ENCODE measurements at regions not wholly inside any gene's neighbourhood (a gene's known extent, or its start where the extent isn't known, plus 50 kb on each side); places are given as distances from the start of the nearest gene placed in this dataset.

- Mint-ChIP-seq H3K27ac (no peak overlapping the region), H3K27me3 (peaks cover 7 to 15% of the 10 kb centered on the region in 2 donors), H3K36me3 (no peaks in the 10 kb centered on the region), H3K4me1 (ENCODE audit: low read depth in 2 of 2) (peaks cover 0 to 7% of the 10 kb centered on the region in 2 donors), H3K4me3 (no peak overlapping the region), H3K9me3 (no peaks in the 10 kb centered on the region)
- DNase-seq (ENCODE audit: low spot score) = no peak
- ATAC-seq = no peak
These were observed 74.7 kb downstream of the BUD13 start for GRCh38 chr11:116698080-116698479.

GRCh38 chr11:116697639-116698038 lies 75.1 kb downstream of the BUD13 start:
- Mint-ChIP-seq H3K4me3 (no peak overlapping the region), H3K9me3 (no peaks in the 10 kb centered on the region), H3K4me1 (ENCODE audit: low read depth in 2 of 2) (peaks cover 0 to 5% of the 10 kb centered on the region in 2 donors), H3K27me3 (peaks cover 4 to 15% of the 10 kb centered on the region in 2 donors), H3K27ac (no peak overlapping the region), H3K36me3 (no peaks in the 10 kb centered on the region)
- DNase-seq (ENCODE audit: low spot score) (no peak), ATAC-seq (no peak)

- no peak overlapping the region for H3K4me3 Mint-ChIP-seq
- H3K9me3 Mint-ChIP-seq = no peaks in the 10 kb centered on the region
- peaks cover 0 to 5% of the 10 kb centered on the region in 2 donors for H3K4me1 Mint-ChIP-seq (ENCODE audit: low read depth in 2 of 2)
- no peak overlapping the region for H3K27ac Mint-ChIP-seq
- DNase-seq (ENCODE audit: low spot score) = no peak
- no peaks in the 10 kb centered on the region for H3K36me3 Mint-ChIP-seq
- peaks cover 4 to 15% of the 10 kb centered on the region in 2 donors for H3K27me3 Mint-ChIP-seq
- no peak for ATAC-seq
These were observed 75.8 kb downstream of the BUD13 start for GRCh38 chr11:116697011-116697410.

- DNase-seq (ENCODE audit: low spot score) (peak; percentile 32), ATAC-seq (no peak)
- H3K9me3 Mint-ChIP-seq = no peaks in the 10 kb centered on the region
- H3K4me3 Mint-ChIP-seq = no peak overlapping the region
- H3K4me1 Mint-ChIP-seq (ENCODE audit: low read depth in 2 of 2) = peaks cover 0 to 5% of the 10 kb centered on the region in 2 donors
- H3K36me3 Mint-ChIP-seq = no peaks in the 10 kb centered on the region
- H3K27ac Mint-ChIP-seq = no peak overlapping the region
- peaks cover 4 to 15% of the 10 kb centered on the region in 2 donors for H3K27me3 Mint-ChIP-seq
These were observed 76.3 kb downstream of the BUD13 start for GRCh38 chr11:116696381-116696941.

DNA sequence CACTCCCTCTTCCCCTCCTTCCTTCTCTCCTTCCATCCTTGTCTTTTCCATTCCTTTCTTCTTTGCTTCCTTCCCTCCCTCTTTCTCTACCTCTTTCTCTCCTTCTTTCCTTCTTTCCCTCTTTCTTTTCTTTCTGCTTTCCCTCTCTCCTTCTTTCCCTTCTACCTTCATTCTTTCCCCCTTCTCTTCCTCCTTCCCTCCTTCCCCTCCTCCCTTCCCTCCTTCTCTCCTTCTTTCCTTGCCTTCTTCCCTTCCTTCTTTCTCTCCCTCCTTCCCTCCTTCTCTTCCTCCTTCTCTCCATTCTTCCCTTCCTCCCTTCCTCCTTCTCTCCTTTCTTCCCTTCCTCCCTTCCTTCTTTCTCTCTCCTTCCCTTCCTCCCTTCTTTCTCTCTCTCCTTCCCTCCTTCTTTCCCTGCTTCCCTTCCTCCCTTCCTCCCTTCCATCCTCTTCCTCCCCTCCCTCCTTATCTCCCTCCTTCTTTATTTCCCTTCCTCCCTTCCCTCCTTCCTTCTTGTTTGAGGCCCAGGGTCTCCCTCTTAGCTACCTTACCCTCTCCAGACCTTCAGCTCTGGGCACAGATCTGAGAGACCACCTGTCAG lies 77.0 kb downstream of the BUD13 start:
- H3K36me3 Mint-ChIP-seq = no peaks in the 10 kb centered on the region
- H3K27ac Mint-ChIP-seq = no peak overlapping the region
- H3K9me3 Mint-ChIP-seq = no peaks in the 10 kb centered on the region
- ATAC-seq (no peak), DNase-seq (ENCODE audit: low spot score) (no peak)
- peaks cover 4 to 15% of the 10 kb centered on the region in 2 donors for H3K27me3 Mint-ChIP-seq
- peaks cover 0 to 5% of the 10 kb centered on the region in 2 donors for H3K4me1 Mint-ChIP-seq (ENCODE audit: low read depth in 2 of 2)
- H3K4me3 Mint-ChIP-seq = no peak overlapping the region

DNA sequence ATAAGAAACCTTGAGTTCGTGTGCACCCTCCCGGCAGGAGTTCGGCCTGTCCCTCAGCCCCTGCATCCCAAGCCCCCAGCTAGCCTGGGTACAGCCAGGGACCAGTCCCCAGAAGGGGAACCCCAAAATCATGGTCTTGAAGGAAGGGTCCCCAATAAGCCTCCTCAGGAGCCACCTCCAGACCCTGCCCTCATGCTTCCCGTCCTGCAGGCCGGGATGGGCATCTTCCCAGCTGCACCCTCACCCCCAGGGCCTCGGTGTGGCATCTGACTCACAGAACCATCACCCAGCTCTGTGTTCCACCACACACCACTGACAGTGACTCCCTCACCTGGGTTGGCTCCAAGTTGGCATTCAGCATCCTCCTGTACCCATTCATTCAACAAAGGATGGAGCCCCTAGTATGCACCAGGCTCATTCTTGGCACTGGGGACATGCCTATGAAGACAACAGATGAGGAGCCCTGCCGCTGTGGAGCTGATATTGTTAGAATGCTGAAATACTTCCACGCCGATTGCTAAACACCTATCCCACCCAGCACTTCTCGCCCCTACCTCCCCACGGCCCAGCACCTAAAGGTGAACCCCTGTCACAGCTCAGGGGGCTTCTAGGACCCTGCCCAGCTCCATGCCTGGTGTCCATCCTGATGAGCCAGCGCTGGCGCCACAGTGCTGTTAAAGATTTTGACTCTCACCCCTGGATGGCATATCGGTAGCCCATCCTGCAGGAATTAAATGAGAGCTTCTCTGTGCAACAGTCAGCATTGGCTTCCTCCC lies 77.8 kb downstream of the BUD13 start:
- H3K36me3 Mint-ChIP-seq = no peaks in the 10 kb centered on the region
- no peak overlapping the region for H3K4me3 Mint-ChIP-seq
- DNase-seq (ENCODE audit: low spot score) (no peak), ATAC-seq (no peak)
- H3K4me1 Mint-ChIP-seq (ENCODE audit: low read depth in 2 of 2) = peaks cover 0 to 5% of the 10 kb centered on the region in 2 donors
- peaks cover 4 to 15% of the 10 kb centered on the region in 2 donors for H3K27me3 Mint-ChIP-seq
- no peak overlapping the region for H3K27ac Mint-ChIP-seq
- no peaks in the 10 kb centered on the region for H3K9me3 Mint-ChIP-seq

DNA sequence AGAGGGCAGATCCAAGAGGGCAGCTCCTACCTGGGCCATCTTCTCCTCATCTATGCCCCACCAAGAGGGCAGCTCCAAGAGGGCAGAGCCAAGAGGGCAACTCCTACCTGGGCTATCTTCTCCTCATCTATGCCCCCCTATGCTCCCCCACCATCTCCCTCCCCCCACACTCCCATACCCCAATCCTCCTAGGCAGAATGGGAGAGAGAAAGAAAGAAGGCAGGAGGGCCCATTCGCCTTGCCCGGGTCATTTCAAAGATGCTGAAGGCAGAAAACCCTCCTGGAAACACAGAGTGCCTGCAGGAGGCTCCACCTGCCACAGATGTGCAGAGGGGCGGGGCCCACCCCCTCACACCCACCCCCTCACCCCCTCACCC lies 78.5 kb downstream of the BUD13 start:
- no peaks in the 10 kb centered on the region for H3K36me3 Mint-ChIP-seq
- ATAC-seq = no peak
- DNase-seq (ENCODE audit: low spot score) = no peak
- H3K9me3 Mint-ChIP-seq = no peaks in the 10 kb centered on the region
- no peak overlapping the region for H3K4me3 Mint-ChIP-seq
- H3K27me3 Mint-ChIP-seq = peaks cover under 1 to 15% of the 10 kb centered on the region in 2 donors
- no peak overlapping the region for H3K27ac Mint-ChIP-seq
- H3K4me1 Mint-ChIP-seq (ENCODE audit: low read depth in 2 of 2) = peaks cover 0 to 2% of the 10 kb centered on the region in 2 donors

GRCh38 chr11:116693593-116694348 lies 79.0 kb downstream of the BUD13 start:
- Mint-ChIP-seq H3K27me3 (peaks cover 0 to 15% of the 10 kb centered on the region in 2 donors), H3K36me3 (no peaks in the 10 kb centered on the region), H3K9me3 (no peaks in the 10 kb centered on the region), H3K4me1 (ENCODE audit: low read depth in 2 of 2) (peaks cover 0 to 2% of the 10 kb centered on the region in 2 donors), H3K4me3 (no peak overlapping the region), H3K27ac (no peak overlapping the region)
- ATAC-seq (peak in 1 of 2 donors; percentile 37), DNase-seq (ENCODE audit: low spot score) (no peak)

- Mint-ChIP-seq H3K36me3 (no peaks in the 10 kb centered on the region), H3K27me3 (peaks cover 0 to 13% of the 10 kb centered on the region in 2 donors), H3K27ac (no peak overlapping the region), H3K9me3 (no peaks in the 10 kb centered on the region), H3K4me3 (no peak overlapping the region), H3K4me1 (ENCODE audit: low read depth in 2 of 2) (peaks cover 0 to 2% of the 10 kb centered on the region in 2 donors)
- DNase-seq (ENCODE audit: low spot score) (no peak), ATAC-seq (no peak)
These were observed 79.7 kb downstream of the BUD13 start for GRCh38 chr11:116693102-116693570.

GRCh38 chr11:116692318-116693101 lies 80.3 kb downstream of the BUD13 start:
- no peak overlapping the region for H3K27ac Mint-ChIP-seq
- H3K9me3 Mint-ChIP-seq = no peaks in the 10 kb centered on the region
- ATAC-seq (no peak), DNase-seq (ENCODE audit: low spot score) (no peak)
- H3K4me3 Mint-ChIP-seq = no peak overlapping the region
- H3K27me3 Mint-ChIP-seq = peaks cover 4 to 16% of the 10 kb centered on the region in 2 donors
- no peaks in the 10 kb centered on the region for H3K36me3 Mint-ChIP-seq
- no peaks in the 10 kb centered on the region for H3K4me1 Mint-ChIP-seq (ENCODE audit: low read depth in 2 of 2)

- no peaks in the 10 kb centered on the region for H3K9me3 Mint-ChIP-seq
- H3K27me3 Mint-ChIP-seq = peaks cover 4 to 18% of the 10 kb centered on the region in 2 donors
- H3K4me1 Mint-ChIP-seq (ENCODE audit: low read depth in 2 of 2) = no peaks in the 10 kb centered on the region
- H3K27ac Mint-ChIP-seq = no peak overlapping the region
- H3K36me3 Mint-ChIP-seq = no peaks in the 10 kb centered on the region
- no peak overlapping the region for H3K4me3 Mint-ChIP-seq
- peak; percentile 62 to 66 for ATAC-seq
- DNase-seq (ENCODE audit: low spot score) = no peak
These were observed 81.0 kb downstream of the BUD13 start for GRCh38 chr11:116691771-116692177.

DNA sequence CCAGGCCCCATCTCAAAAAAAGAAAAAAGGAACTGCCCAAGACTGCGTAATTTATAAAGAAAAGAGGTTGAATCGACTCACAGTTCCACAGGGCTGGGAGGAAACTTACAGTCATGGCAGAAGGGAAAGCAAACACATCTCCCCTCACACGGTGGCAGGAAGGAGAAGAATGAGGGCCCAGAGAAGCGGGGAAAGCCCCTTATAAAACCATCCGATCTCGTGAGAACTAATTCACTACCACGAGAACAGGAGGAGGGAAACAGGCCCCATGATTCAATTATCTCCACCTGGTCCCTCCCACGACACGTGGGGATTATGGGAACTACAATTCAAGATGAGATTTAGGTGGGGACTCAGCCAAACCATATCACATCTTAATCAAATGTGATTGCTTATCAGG lies 82.2 kb downstream of the BUD13 start:
- ATAC-seq (no peak), DNase-seq (ENCODE audit: low spot score) (no peak)
- no peaks in the 10 kb centered on the region for H3K9me3 Mint-ChIP-seq
- H3K4me3 Mint-ChIP-seq = no peak overlapping the region
- H3K27ac Mint-ChIP-seq = no peak overlapping the region
- no peaks in the 10 kb centered on the region for H3K36me3 Mint-ChIP-seq
- no peaks in the 10 kb centered on the region for H3K4me1 Mint-ChIP-seq (ENCODE audit: low read depth in 2 of 2)
- peaks cover 5 to 18% of the 10 kb centered on the region in 2 donors for H3K27me3 Mint-ChIP-seq

Measured in natural killer cell treated with Interleukin-12 subunit alpha and Interleukin-12 subunit beta and Interleukin-15 and Interleukin-18, amount 100 ng/mL, for 72 hours (primary cell).